NCI-H2227 treated with DMSO at 0.1 percent for 48 hours (cell line): ENCODE measurements at regions not wholly inside any gene's neighbourhood (a gene's known extent, or its start where the extent isn't known, plus 50 kb on each side); places are given as distances from the start of the nearest gene placed in this dataset.

Experiments
- DNase-seq: peaks from one replicate; lab custom pipeline; 2025; lab: John Stamatoyannopoulos, UW

GRCh38 chr22:48270731-48271130 is 1508.3 kb downstream of the TBC1D22A start:
- DNase-seq = no peak

- no peak for DNase-seq
Observed at GRCh38 chr22:48268771-48269552, 1506.5 kb downstream of the TBC1D22A start.

- DNase-seq = no peak
Observed at GRCh38 chr22:48268293-48268692, 1505.8 kb downstream of the TBC1D22A start.

- DNase-seq = no peak
Observed at GRCh38 chr22:48267681-48268080, 1505.2 kb downstream of the TBC1D22A start.

GRCh38 chr22:48265000-48265625 is 1502.7 kb downstream of the TBC1D22A start:
- no peak for DNase-seq

GRCh38 chr22:48264586-48264985 is 1502.1 kb downstream of the TBC1D22A start:
- no peak for DNase-seq

GRCh38 chr22:48263791-48264351 is 1501.4 kb downstream of the TBC1D22A start:
- no peak for DNase-seq

GRCh38 chr22:48263431-48263765 is 1500.9 kb downstream of the TBC1D22A start:
- DNase-seq = no peak

GRCh38 chr22:48262596-48263430 is 1500.4 kb downstream of the TBC1D22A start:
- DNase-seq = no peak

- DNase-seq = no peak
Observed at GRCh38 chr22:48261706-48262105, 1499.3 kb downstream of the TBC1D22A start.

GRCh38 chr22:48261048-48261621 is 1498.7 kb downstream of the TBC1D22A start:
- DNase-seq = no peak

- DNase-seq = no peak
Observed at GRCh38 chr22:48259991-48260670, 1497.7 kb downstream of the TBC1D22A start.

GRCh38 chr22:48258811-48259210 is 1496.4 kb downstream of the TBC1D22A start:
- DNase-seq = no peak

- DNase-seq = no peak
Observed at GRCh38 chr22:48258064-48258701, 1495.7 kb downstream of the TBC1D22A start.

- DNase-seq = no peak
Observed at GRCh38 chr22:48257685-48258055, 1495.2 kb downstream of the TBC1D22A start.

- no peak for DNase-seq
Observed at GRCh38 chr22:48256776-48257684, 1494.6 kb downstream of the TBC1D22A start.

GRCh38 chr22:48256041-48256739 is 1493.7 kb downstream of the TBC1D22A start:
- DNase-seq = no peak

- DNase-seq = no peak
Observed at GRCh38 chr22:48254311-48254873, 1491.9 kb downstream of the TBC1D22A start.

GRCh38 chr22:48253573-48253972 is 1491.1 kb downstream of the TBC1D22A start:
- no peak for DNase-seq
